NT2/D1 (cell line): ENCODE measurements at regions not wholly inside any gene's neighbourhood (a gene's known extent, or its start where the extent isn't known, plus 50 kb on each side); places are given as distances from the start of the nearest gene placed in this dataset.

Source experiments
- DNase-seq: peaks from one replicate; pipeline ENCODE4 v3.0.0-alpha.2; 2011; ENCODE audit warnings: low read depth, low spot score
- H3K27me3 ChIP-seq: 2 replicates; pipeline ENCODE4 v1.6.0; 2011; ENCODE audit warnings: mild to moderate bottlenecking; ENCODE audit not compliant: insufficient read length, insufficient read depth
- H3K36me3 ChIP-seq: 2 replicates; pipeline ENCODE4 v1.6.1; 2011; ENCODE audit warnings: mild to moderate bottlenecking, low read length, mixed read lengths; ENCODE audit not compliant: insufficient read depth, insufficient read length
- H3K4me1 ChIP-seq: 2 replicates; pipeline ENCODE4 v1.5.1; 2011; ENCODE audit not compliant: insufficient read depth, insufficient read length
- H3K4me3 ChIP-seq: 2 replicates; pipeline ENCODE4 v1.5.1; 2011; ENCODE audit warnings: low read depth; ENCODE audit not compliant: insufficient read length
- H3K9ac ChIP-seq: 2 replicates; pipeline ENCODE4 v1.6.0; 2011; ENCODE audit warnings: low read depth; ENCODE audit not compliant: insufficient read length
- H3K9me3 ChIP-seq: 2 replicates; pipeline ENCODE4 v1.5.1; 2011; ENCODE audit warnings: mild to moderate bottlenecking, low read length; ENCODE audit not compliant: insufficient read depth
- SUZ12 ChIP-seq: IDR thresholded peaks from 2 replicates; pipeline ENCODE4 v1.6.1; 2011; ENCODE audit not compliant: insufficient read length, insufficient read depth; ENCODE audit errors: extremely low read depth
- YY1 ChIP-seq: IDR thresholded peaks from 2 replicates; pipeline ENCODE4 v1.6.1; 2011; ENCODE audit not compliant: insufficient read length, insufficient read depth
- ZNF274 ChIP-seq: IDR thresholded peaks from 2 replicates; pipeline ENCODE4 v1.6.1; 2011; ENCODE audit warnings: mild to moderate bottlenecking, low read depth, low read length

- TF ChIP-seq SUZ12 = no peak
- no peak for TF ChIP-seq ZNF274
- no peak for TF ChIP-seq YY1
- Histone ChIP-seq H3K4me1 (no peaks in the 10 kb centered on the region), H3K36me3 (no peaks in the 10 kb centered on the region), H3K27me3 (no peaks in the 10 kb centered on the region), H3K9ac (no peak overlapping the region), H3K9me3 (no peaks in the 10 kb centered on the region), H3K4me3 (no peak overlapping the region)
- no peak for DNase-seq
These were observed 477.8 kb downstream of the TFEC start for GRCh38 chr7:115552766-115553165.

DNA sequence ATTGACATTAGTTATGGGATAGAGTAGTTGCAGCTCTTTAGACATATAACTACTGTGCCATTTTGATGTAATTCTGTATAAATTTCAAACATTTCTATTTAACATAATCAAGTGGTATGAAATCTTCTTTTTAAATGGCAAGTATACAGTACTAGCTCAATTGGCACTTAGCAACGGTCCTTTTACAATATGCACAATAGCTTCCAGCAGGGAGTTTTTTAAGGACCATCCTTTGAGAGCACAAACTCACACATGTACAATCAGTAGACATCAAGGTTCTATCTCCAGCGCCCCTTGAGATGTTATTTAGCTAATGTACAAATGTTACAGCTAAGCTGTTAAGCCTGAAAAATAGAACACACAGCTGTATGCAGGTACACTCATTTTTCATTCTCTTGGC lies 480.7 kb downstream of the TFEC start:
- H3K9ac ChIP-seq = no peak overlapping the region
- H3K4me3 ChIP-seq = no peak overlapping the region
- H3K36me3 ChIP-seq = no peaks in the 10 kb centered on the region
- H3K27me3 ChIP-seq = no peaks in the 10 kb centered on the region
- no peaks in the 10 kb centered on the region for H3K4me1 ChIP-seq
- TF ChIP-seq SUZ12 (no peak), ZNF274 (no peak)
- no peaks in the 10 kb centered on the region for H3K9me3 ChIP-seq
- no peak for DNase-seq

- DNase-seq = no peak
- H3K4me1 ChIP-seq = no peaks in the 10 kb centered on the region
- H3K36me3 ChIP-seq = no peaks in the 10 kb centered on the region
- no peak overlapping the region for H3K9ac ChIP-seq
- H3K4me3 ChIP-seq = no peak overlapping the region
- H3K27me3 ChIP-seq = no peaks in the 10 kb centered on the region
- TF ChIP-seq SUZ12 (no peak), YY1 (no peak), ZNF274 (no peak)
- no peaks in the 10 kb centered on the region for H3K9me3 ChIP-seq
These were observed 481.8 kb downstream of the TFEC start for GRCh38 chr7:115548756-115549155.

DNA sequence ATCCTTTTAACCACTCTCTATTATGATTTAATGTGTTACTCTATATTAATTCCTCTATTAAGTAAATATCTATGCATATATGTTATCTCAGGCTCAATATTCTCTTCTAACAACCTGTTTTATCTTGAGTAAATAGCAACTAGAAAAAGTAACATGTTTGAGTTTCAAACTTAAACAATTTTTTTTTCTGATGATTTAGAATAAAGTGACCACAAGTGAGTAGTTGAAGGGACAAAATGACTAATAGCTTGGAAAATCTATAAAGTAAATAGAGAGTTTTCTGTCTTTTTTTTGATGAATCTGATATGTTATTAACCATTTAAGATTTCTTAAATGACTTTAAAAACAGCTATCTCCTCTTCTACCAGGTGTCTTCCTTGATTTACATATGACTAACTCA lies 483.8 kb downstream of the TFEC start:
- Histone ChIP-seq H3K9ac (no peak overlapping the region), H3K27me3 (no peaks in the 10 kb centered on the region), H3K4me1 (no peaks in the 10 kb centered on the region), H3K4me3 (no peak overlapping the region), H3K9me3 (no peaks in the 10 kb centered on the region), H3K36me3 (no peaks in the 10 kb centered on the region)
- no peak for TF ChIP-seq SUZ12
- TF ChIP-seq ZNF274 = no peak
- TF ChIP-seq YY1 = no peak
- DNase-seq = no peak

DNA sequence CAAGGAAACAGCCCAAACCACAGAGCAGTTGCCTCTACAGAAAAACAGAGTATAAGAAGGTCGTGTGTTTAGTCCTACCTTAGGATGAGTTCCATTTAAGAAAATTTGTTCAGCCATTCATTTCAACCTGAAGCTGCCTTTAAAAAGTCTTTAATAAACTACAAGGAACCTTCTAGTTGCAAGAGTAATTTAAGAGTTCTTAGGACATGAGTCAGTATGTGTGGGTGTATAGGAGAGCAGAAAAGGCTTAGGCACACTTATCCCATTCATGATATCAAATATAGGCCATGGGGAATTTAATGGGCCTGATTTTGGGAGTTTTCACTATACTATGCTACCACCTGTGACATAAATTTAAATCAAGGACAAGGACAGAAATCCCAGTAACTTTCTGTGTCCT lies 496.8 kb downstream of the TFEC start:
- TF ChIP-seq YY1 (no peak), SUZ12 (no peak), ZNF274 (no peak)
- Histone ChIP-seq H3K9ac (no peak overlapping the region), H3K36me3 (no peaks in the 10 kb centered on the region), H3K27me3 (no peaks in the 10 kb centered on the region), H3K9me3 (no peaks in the 10 kb centered on the region), H3K4me1 (no peaks in the 10 kb centered on the region), H3K4me3 (no peak overlapping the region)
- no peak for DNase-seq

- DNase-seq = peak; percentile 89
- Histone ChIP-seq H3K4me1 (no peaks in the 10 kb centered on the region), H3K27me3 (no peaks in the 10 kb centered on the region)
These were observed 504.3 kb downstream of the TFEC start for GRCh38 chr7:115526278-115526677.

DNA sequence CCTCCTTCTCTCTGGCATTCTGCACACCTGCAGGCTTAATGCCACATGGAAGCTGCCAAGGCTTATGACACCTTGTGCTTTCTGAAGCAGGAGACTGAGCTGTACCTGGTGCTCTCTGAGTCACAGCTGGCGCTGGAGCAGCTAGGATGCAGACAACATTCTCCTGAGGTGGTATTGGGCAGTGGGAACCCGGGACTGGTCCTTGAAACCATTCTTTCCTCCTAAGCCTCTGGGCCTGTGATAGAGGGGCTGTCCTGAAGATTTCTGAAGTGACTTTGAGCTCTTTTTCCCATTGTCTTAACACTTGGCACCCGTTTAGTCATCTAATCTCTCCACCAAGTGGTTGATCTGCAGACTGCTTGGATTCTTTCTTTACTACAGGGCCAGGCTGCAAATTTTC lies 508.4 kb downstream of the TFEC start:
- H3K36me3 ChIP-seq = no peaks in the 10 kb centered on the region
- no peaks in the 10 kb centered on the region for H3K27me3 ChIP-seq
- DNase-seq = no peak
- H3K9me3 ChIP-seq = peaks cover 22% of the 10 kb centered on the region; the same call in 1 of the 2 replicates
- H3K9ac ChIP-seq = no peak overlapping the region
- no peak overlapping the region for H3K4me3 ChIP-seq
- TF ChIP-seq ZNF274 (no peak), YY1 (no peak), SUZ12 (no peak)
- H3K4me1 ChIP-seq = no peaks in the 10 kb centered on the region

More at GRCh38 chr7:115526278-115526677, 504.3 kb downstream of the TFEC start:
- Histone ChIP-seq H3K4me3 (no peak overlapping the region), H3K9ac (no peak overlapping the region), H3K36me3 (no peaks in the 10 kb centered on the region), H3K9me3 (peaks cover 22% of the 10 kb centered on the region; the same call in 1 of the 2 replicates)
- TF ChIP-seq SUZ12 (no peak), YY1 (no peak), ZNF274 (no peak)

DNA sequence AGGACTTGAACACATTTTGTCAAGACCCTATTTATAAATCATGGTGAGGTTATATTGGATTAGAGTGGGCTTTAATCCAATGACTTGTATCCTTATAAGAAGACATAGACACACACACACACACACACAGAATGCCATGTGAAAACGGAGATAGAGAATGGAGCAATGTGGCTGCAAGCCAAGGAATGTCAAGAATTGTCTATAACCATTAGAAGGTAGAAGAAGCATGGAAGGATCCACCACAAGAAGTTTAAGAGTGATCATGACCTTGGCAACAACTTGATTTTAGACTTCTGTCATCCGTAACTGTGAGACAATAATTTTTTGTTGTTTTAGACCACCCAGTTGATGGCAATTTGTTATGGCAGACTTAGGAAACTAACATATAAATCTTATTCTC lies 514.2 kb downstream of the TFEC start:
- no peaks in the 10 kb centered on the region for H3K27me3 ChIP-seq
- no peaks in the 10 kb centered on the region for H3K36me3 ChIP-seq
- DNase-seq = no peak
- H3K4me3 ChIP-seq = no peak overlapping the region
- H3K9ac ChIP-seq = no peak overlapping the region
- no peaks in the 10 kb centered on the region for H3K4me1 ChIP-seq
- H3K9me3 ChIP-seq = no peaks in the 10 kb centered on the region
- TF ChIP-seq YY1 (no peak), SUZ12 (no peak), ZNF274 (no peak)
